ENCODE measurements at regions not wholly inside any gene's neighbourhood (a gene's known extent, or its start where the extent isn't known, plus 50 kb on each side); places are given as distances from the start of the nearest gene placed in this dataset.
A peak's percentile ranks its signal among the peaks of the same experiment; 100 is the strongest.
"Not testable (repeated sequence)": the region's sequence is repeated elsewhere in the genome, so short reads cannot be mapped to it uniquely, and the experiment has no call there.

DNA sequence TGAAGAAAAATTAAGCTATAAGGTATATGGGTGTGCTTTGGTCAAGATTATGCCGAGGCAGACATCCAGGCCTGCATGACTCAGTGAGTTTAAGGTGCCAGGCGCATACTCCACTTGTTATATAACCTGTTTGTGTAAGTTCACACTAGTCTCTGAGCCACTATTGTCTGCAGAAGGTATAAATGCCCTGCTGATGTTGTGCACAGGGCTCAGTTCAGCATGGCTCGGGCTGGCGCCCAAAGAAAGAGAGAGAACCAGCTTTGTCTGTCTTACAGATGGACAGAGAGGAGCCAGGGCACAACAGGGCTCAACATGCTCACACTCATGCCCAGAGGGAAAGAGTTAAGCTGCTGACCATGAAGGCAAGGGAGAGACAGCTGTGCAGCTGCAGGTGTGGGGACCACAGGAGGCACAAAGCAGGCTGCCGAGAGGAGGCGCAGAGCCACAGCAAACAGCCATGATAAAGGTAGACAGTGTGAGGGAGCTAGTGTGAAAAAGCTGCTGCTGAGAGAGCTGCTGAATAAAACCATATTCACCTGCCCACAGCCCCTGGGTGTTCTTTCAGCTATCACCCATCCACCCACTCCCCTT, 1587.6 kb upstream of the C9orf72 start:
- DNase-seq (ENCODE audit: low spot score), result no peak

DNA sequence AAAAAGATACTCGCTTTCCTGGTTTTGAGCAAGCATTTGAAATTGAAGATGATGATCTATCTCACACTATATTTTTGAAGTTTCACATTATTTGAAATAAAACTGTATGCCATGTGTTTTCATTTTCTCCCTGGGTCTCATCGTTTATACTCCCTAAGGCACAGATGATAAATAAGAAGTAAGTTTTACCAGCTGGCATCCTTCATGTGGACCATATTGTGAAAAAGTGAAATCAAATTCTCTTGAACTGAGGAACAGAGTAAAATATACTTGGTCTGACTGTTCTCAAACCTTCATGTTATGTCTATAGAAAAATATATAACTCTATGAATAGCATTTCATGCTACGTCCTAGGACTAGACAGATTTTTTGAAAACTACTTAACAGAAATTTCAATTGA, 1600.9 kb upstream of the C9orf72 start:
- DNase-seq (ENCODE audit: low spot score), result no peak

DNA sequence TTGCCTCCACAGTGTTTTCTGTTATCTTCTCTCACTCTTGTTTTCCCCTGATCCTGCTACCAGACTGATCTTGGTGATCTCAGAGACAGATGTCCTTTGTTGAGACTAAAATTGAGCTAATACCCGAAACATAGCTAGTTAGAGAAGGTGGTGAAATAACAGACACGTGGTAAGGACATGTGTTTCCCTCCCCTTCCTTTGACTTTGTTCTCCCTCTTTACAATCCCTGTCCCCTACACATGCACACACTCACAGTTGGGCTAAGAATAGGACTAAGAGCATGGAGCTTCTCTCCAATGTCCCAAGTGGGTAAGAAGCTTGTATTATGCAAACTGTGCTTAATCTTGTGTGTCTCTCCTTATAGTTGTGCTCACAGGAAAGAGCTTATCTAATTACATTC, 1603.0 kb upstream of the C9orf72 start:
- no peak for DNase-seq (ENCODE audit: low spot score)

DNA sequence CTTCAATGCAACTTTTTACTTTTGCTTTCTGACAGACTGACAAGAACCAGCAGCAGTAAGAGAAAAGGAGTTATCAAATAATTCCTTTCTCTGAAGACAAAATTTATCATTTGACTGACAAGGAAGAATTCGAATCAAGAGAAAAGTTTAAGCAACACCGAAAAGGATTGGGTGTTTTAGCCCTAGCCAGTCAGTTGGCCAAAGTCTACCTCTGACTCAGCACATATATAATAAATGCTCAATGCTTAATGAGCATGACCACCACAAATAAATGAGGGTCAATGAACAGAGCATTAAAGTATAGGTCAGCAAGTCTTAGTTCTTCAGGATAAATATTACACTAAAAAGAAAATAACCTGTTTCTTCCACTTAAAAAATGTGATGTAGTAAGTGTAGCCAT, 1603.5 kb upstream of the C9orf72 start:
- DNase-seq (ENCODE audit: low spot score), result no peak

DNA sequence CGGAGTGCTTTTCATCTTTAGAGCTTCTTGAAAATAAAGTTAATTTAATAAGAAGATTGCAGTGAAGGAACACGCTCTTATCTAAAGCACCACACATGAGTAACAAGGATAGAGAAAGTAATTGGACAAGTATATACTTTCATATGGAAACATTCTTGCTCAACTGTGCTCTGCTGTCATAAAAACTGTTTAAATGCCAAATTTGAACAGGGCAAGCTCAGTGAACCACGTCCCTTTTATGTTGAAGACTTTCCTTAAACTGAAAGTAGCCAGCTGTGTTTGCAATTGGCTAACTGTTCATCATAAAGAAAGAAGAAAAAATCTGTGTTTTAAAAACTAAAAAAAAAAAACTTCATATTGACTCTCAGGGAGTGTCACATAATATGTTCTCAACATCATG, 1610.7 kb upstream of the C9orf72 start:
- no peak for DNase-seq (ENCODE audit: low spot score)

DNA sequence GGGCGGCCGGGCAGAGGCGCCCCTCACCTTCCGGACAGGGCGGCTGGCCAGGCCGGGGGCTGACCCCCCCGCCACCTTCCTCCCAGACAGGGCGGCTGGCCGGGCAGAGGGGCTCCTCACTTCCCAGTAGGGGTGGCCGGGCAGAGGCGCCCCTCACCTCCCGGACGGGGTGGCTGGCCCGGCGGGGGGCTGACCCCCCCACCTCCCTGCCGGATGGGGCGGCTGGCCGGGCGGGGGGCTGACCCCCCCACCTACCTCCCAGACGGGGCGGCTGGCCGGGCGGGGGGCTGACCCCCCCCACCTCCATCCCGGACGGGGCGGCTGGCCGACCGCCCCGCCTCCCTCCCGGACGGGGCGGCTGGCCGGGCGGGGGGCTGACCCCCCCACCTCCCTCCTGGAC, 1615.5 kb upstream of the C9orf72 start:
- not testable (repeated sequence) for DNase-seq (ENCODE audit: low spot score)

DNA sequence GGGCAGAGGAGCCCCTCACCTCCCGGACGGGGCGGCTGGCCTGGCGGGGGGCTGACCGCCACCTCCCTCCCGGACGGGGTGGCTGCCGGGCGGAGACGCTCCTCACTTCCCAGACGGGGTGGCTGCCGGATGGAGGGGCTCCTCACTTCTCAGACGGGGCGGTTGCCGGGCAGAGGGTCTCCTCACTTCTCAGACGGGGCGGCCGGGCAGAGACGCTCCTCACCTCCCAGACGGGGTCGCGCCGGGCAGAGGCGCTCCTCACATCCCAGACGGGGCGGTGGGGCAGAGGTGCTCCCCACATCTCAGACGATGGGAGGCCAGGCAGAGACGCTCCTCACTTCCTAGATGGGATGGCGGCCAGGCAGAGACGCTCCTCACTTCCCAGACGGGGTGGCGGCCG, 1615.9 kb upstream of the C9orf72 start:
- not testable (repeated sequence) for DNase-seq (ENCODE audit: low spot score)

DNA sequence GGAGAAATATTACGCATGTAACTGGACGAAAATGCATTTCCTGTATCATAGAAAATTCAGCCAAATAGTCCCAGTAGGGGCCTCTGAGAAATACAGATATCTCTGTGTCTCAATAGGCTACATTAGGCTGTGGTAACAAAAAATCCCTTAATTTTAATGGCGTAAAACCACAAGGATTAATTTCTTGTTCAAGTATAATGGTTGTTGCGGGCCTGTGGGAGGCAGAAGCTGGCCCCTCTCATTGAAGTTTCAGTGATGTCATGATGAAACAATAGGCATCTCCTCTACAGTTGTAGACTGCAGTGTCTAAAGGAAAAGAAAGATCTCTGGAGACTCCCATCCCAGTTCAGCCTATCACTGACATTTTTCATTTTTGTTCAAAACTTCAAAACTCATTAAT, 1625.6 kb upstream of the C9orf72 start:
- no peak for DNase-seq (ENCODE audit: low spot score)

DNA sequence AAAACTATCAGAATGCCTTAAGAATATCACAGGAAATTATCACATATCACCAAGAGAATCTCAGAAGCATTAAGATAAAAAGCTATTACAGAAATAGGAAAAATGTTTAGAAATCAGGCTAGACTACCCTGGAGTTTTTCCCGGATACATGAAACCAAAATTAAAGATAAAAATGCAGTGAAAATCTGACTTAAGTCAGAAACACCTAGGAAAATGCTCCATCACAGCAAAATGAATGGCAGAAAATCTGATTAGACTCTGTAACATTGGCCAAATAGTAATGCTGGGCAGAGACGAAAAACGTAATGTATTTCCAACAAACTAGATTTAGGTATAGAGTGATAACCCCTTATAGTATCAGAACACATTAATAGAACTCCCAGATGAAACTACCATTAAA, 1626.7 kb upstream of the C9orf72 start:
- DNase-seq (ENCODE audit: low spot score), result no peak

DNA sequence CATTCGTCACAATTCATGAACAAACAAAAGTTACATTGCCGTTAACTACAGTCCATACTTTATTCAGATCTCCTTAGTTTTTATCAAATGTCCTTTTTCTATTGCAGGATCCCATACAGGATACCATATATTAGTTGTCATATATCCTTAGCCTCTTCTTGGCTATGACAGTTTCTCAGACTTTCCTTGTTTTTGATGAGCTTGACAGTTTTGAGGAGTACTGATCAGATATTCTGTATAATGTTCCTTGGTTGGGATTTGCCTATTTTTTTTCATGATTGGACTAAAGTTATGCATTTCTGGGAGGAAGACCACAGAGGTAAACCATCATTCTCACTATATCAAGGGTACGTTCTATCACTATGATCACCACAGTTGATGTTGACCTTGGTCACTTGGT, 1627.4 kb upstream of the C9orf72 start:
- DNase-seq (ENCODE audit: low spot score), result no peak

DNA sequence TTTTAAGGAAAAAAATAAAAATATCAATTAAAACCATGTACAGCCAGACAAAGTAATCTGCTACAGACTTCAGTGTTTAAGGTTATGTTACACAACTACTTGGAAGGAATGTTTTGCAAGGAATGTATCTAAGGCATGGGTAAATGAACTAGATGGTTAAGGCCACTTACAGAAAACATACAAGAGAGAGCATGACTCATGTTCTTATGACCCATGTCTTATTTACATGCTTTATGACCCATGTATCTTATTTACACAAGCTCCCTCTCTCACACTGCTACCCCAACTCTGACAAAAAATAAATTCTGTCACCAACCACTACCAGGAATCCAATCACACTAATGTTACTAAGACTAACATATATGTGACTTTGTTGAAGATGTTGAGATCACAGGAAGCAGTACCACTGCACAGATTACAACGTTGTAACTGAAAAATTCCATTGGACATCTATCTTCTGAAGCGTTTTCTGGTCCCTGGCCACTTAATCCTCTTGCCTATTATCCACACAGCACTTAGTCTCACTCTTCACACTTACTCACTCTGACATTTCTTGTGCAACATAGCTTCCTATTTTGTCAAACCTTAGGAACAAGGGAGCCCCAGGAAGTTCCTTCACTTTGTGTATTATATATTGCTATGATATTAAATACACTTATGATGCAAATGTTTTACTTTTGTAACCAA, 1630.1 kb upstream of the C9orf72 start:
- DNase-seq (ENCODE audit: low spot score), result no peak

DNA sequence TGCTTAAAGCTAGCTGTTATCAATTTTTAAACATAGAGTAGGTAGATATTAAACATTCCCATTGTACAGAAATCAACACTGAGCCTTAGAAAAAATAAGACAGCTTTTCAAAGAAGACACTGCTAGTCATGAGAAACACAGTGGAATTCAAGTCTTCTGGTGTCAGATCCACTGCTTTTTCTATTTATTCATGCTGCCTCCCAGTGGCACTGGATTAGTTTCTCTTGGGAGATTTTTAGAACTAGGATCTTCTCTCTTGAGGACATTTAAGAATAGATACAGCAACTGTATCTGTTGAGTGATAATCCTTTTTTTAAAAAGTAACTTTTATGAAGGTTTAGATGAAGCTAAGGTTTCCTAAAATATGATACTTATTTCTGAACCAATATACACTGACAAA, 1635.4 kb upstream of the C9orf72 start:
- no peak for DNase-seq (ENCODE audit: low spot score)

DNA sequence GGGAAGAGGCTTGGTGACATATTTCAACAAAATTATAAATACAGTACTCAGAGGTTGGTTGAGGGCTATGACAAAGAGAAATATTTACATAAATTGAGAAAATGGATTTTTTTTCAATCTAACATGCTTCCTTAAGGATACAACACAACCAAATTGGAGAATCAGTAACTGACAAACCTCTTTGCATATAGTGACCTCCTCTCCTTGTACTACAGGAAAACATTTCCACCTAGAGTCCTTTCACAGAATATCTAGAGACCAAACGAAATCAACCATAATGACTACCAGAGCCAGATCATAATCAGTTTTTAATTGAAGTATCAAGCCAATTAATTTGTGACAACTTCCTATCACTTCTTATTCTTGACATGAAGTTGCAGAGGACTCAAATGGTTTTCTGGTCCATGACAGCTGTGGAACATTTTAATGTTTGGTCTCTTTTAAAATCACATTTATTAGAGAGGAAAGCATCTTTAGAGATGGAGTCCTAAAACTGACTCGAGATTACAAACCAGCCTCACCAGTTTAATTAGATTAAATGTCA, 1636.5 kb upstream of the C9orf72 start:
- no peak for DNase-seq (ENCODE audit: low spot score)

DNA sequence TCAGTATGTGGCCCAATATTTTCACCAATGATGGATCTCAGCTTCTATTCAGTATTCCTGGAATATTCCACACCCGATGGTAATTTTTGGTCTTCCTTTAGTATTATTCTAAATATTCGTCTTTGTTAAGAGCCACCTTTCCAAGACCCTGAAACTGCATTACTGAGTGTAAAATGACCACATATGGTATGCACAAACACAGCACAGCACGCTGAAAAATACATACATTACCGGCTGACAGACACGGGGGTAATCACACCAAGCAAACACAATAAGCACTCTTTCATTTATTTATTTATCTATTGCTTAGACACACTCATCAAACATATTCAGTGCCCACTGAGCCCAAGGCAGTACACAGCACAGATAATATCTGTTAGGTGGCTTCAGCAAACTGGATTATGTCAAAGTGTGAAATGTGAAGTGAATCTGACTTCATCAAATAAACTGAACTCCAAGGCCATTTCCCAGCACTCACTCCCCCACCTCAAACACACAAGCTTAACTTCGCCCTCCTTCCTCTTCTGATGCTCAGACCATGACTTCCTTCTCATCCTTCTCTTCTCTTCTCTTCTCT, 1637.8 kb upstream of the C9orf72 start:
- DNase-seq (ENCODE audit: low spot score), result no peak

DNA sequence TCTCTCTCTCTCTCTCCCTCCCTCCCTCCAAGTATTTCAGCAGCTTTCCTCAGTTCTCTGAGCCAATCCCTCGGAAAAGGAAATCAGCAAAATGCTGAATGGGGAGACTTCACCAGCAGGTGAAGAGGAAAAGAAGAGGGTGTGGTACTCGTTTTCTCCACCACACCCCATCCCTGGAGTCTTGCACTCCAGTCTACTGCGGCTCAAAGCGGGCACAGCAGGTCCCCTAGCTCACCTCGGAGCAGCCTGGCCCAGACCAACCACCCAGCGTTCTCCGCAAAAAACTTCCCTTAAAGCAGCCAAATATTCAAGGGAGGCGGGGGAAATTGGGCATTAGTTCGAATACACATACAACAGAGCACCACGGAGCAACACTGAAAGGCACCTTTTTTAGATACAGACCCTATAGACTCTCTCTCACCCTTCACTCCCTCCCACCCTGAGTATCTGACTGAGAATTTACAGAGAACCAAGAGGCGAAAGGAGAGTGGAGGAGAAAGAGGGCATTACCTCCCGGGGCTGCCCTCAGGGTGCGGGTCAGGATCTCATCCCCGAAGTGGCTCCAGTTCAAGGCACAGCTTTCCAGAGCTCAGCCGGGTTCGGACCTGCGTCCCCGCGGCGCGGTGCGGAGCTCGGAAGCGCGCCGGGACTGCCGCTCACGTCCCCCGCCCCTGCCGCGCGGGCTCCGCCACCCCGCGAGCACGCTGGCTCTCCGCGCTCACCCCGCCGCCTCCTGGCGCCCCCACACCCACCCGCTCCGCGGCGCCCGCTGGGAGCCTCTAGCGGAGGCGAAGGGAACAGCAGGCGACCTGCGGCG, 1638.5 kb upstream of the C9orf72 start:
- DNase-seq (ENCODE audit: low spot score), result peak; percentile 60

DNA sequence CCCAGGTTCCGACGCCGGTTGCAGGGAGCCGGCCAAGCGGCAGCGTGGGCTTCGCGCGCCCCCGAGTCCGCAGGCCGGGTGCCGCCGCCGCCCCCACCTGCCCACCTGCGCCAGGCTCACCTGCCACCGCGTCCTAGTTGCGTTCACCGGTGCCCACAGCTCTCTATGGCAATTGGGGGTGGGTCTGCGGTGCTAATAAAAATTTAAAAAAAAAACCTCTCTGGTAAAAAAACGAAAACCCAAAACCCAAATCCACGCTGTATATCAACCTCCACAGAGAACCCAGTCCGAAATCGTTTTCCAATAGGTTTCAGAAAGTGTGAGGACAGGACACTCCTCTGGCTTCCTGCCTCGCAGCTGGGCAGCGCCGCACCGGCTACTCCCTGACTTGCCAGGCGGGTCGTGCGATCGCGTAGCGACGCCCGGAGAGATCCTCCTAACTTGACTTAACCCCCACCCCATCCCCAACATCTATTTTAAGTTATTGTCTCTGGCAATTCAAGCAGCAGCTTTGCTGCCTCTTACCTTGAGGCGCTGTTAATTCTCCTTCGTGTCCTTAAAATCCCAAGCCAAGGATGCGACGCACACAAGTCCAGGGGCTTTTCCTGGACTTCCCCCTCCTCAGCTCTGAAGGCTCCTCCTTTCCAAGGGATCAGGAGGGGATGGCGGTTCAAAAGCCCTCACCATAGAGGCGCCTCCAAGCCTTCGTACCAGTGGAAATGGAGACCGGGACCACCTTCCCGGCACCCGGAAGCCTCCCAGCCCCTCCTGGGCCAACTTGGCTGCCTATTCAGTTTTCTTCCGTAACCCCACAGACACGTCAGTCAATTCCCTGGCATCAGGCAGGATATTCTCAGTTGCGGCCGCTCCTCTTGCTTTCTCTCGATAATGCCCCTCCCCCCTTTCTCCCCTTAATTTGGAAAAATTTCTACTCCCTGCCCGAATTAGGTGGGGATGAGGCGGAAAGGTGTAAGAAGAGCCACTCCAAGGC, 1639.4 kb upstream of the C9orf72 start:
- no peak for DNase-seq (ENCODE audit: low spot score)

DNA sequence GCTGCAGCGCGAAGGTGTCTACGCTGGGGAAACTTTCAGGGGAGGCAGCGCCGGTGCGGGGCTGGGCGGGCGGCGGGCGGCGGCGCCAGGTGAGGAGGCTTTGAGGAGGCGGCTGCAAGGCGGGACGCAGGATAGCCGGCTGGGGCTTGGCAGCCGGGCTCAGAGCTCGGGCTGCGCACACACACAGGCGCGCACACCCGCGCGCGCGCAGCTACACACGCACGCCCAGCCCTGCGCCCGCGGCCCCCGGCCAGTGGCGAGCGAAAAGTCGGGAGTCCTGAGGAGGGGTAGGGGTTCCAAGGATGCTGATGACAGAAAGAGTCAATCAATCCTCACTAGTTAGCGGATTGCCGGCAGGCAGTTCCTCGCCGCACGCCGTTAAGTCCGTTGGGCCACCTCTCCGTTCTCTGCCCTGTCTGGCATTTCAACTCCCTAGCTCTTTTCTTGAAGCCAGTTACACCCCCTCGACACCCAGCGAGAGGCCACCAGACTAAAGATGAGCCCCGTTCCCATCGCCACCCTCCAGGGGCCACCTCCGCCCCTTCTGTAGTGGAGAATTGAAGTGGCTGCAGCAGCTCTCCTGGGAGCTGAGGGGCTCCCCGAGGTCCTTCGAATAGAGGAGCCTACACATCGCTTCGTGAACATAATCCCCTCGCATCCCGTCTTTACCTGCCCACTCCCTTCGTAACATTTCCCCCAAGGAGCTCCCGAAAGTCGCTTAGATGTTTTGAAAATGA, 1640.3 kb upstream of the C9orf72 start, which contains the start of gene LINGO2:
LINGO2 (minus strand) TSS at position 185 of the 737 bp plus-strand sequence.
- no peak for DNase-seq (ENCODE audit: low spot score)

DNA sequence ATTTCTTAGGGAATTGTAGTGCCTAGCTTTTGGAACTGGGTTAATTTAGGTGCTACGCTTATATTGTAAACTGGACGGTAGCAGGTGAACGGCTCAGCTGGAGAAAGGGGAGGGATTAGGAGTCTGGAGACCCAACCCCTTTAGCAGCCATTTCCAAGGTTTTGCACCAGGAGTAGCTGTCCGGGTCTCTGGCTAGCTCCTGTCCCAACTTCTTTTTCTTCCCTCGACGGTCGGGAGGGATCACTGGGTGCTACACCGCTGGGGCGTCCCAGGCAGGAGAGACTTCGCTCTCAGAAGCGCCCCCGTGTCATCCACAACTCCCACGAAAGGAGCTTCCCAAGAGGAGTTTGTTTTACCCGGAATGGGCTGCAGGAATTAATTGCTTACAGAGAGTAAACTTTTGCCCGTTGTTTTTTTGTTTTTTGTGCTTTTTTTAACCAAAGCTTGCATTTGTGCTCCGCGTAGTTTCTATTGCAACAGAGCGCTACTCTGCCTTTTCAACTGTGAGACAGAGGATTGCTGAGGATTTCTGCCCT, 1640.9 kb upstream of the C9orf72 start:
- DNase-seq (ENCODE audit: low spot score), result no peak

DNA sequence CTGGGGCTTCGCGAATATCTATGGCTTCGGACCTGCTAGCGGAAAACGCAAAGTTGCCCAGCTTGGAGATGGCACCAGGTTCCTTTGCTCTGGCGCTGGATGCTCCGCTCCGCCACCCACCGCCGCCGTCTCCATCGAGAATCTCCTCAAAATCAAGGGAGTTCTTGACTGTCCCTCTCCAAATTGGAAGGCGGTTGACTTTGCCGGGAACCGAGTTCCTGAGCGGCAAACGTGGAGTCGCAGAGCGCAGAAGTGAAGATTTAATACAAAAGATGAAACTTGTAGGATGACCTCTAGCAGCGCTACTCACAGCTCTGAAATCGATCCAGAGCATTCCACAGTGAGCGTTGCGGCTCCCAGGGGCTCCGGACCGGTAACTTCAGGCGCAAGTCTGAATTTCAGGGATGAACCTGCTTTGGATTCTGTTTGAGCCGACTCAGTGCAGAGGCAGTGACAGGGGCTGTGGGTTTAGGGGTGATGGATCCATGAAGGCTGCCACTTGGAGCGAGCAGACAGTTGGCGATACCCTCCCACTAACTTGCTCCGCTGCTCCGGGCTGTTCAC, 1641.5 kb upstream of the C9orf72 start:
- DNase-seq (ENCODE audit: low spot score), result no peak

DNA sequence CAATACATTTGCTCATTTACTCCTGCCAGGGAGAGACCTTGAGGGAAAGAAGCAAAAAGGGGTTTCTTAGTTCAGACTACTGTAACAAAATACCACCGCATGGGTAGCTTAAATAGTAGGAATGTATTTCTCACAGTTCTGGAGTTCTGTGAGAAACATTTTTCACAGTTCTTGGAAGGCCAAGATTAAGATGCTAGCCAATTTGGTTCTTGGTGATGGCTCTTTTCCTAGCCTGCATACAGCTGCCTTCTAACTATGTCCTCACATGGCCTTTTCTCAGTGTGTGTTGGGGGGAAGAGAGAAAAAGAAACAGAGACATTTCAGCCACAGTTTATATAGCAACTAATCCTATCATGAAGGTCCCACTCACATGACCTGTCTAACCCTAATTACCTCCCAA, 1644.7 kb upstream of the C9orf72 start:
- no peak for DNase-seq (ENCODE audit: low spot score)

Measured in AG08396 (cell line).